ENCODE measurements at regions not wholly inside any gene's neighbourhood (a gene's known extent, or its start where the extent isn't known, plus 50 kb on each side); places are given as distances from the start of the nearest gene placed in this dataset.
"Not testable (repeated sequence)": the region's sequence is repeated elsewhere in the genome, so short reads cannot be mapped to it uniquely, and the experiment has no call there.

DNA sequence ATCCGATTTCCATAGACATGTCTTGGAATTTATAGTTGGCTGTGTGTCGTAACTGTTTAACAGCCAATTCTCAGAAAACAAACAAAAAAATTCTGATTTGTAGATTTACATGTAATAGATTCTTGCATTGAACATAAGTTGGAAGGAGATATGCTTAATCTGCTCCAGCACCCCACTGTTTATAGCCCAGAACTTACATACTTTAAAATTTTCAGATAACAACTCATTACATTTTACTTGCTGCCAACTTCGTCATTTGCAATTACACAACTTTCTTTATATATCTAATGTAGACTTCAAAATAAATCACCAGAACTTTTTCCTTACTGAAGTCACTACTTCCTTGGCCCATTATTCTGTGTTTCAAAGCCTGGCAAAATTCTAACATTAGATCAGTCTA lies 472.3 kb upstream of the EYS start:
- Histone ChIP-seq H3K27me3 (ENCODE audit: control insufficient read depth, insufficient read depth, low read length) (no peaks in the 10 kb centered on the region), H3K4me3 (ENCODE audit: low read depth, low read length) (no peak overlapping the region), H3K36me3 (ENCODE audit: control insufficient read depth, insufficient read depth, low read length) (no peaks in the 10 kb centered on the region)
- no peak for DNase-seq (ENCODE audit: low read depth)
- POLR2A ChIA-PET: no interaction called here
- CTCF ChIA-PET: no interaction called here
- TF ChIP-seq, protein P1, sequence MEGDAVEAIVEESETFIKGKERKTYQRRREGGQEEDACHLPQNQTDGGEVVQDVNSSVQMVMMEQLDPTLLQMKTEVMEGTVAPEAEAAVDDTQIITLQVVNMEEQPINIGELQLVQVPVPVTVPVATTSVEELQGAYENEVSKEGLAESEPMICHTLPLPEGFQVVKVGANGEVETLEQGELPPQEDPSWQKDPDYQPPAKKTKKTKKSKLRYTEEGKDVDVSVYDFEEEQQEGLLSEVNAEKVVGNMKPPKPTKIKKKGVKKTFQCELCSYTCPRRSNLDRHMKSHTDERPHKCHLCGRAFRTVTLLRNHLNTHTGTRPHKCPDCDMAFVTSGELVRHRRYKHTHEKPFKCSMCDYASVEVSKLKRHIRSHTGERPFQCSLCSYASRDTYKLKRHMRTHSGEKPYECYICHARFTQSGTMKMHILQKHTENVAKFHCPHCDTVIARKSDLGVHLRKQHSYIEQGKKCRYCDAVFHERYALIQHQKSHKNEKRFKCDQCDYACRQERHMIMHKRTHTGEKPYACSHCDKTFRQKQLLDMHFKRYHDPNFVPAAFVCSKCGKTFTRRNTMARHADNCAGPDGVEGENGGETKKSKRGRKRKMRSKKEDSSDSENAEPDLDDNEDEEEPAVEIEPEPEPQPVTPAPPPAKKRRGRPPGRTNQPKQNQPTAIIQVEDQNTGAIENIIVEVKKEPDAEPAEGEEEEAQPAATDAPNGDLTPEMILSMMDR (IDR thresholded peaks at IDR 0.05; ENCODE audit: insufficient read depth, low read depth, low read length): no peak

DNA sequence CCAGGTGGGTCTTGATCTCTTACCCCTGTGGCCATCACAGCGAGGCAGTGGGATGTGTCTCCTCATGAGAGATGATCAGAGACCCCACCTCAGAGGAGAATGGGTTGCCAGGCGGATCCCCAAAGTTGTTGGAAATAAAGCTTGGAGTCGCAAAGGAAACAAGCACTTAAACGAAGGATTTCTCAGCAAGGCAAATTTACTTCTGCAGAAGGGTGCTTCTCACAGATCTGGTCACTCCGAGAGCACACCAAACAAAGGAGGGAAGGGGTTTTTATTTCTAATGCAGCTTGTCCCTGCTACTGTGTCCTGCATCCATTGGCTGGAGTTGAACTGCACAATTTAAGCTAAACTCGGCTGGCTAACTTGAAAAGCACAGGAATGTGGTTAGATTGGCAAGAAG lies 466.6 kb upstream of the EYS start:
- TF ChIP-seq, protein P1 (IDR thresholded peaks at IDR 0.05; ENCODE audit: insufficient read depth, low read depth, low read length): no peak
- DNase-seq (ENCODE audit: low read depth): no peak
- ChIA-PET CTCF (no interaction called here), POLR2A (no interaction called here)
- Histone ChIP-seq H3K4me3 (ENCODE audit: low read depth, low read length) (no peak overlapping the region), H3K27me3 (ENCODE audit: control insufficient read depth, insufficient read depth, low read length) (no peaks in the 10 kb centered on the region), H3K36me3 (ENCODE audit: control insufficient read depth, insufficient read depth, low read length) (no peaks in the 10 kb centered on the region)

DNA sequence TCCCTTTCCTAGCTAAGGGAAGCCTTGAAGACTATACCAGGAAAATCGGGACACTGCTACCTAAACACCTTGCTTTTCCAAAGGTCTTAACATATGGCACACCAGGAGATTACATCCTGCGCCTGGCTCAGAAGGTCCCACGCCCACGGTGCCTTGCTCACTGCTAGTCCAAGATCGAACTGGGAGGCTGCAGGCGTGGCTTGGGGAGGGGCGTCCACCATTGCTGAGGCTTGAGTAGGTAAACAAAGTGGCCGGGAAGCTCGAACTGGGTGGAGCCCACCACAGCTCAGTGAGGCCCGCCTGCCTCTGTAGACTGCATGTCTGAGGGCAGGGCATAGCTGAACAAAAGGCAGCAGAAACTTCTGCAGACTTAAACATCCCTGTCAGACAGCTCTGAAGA lies 459.7 kb upstream of the EYS start:
- DNase-seq (ENCODE audit: low read depth); POLR2A ChIA-PET; CTCF ChIA-PET; H3K36me3 ChIP-seq (ENCODE audit: control insufficient read depth, insufficient read depth, low read length); H3K4me3 ChIP-seq (ENCODE audit: low read depth, low read length); H3K27me3 ChIP-seq (ENCODE audit: control insufficient read depth, insufficient read depth, low read length): not testable (repeated sequence)

DNA sequence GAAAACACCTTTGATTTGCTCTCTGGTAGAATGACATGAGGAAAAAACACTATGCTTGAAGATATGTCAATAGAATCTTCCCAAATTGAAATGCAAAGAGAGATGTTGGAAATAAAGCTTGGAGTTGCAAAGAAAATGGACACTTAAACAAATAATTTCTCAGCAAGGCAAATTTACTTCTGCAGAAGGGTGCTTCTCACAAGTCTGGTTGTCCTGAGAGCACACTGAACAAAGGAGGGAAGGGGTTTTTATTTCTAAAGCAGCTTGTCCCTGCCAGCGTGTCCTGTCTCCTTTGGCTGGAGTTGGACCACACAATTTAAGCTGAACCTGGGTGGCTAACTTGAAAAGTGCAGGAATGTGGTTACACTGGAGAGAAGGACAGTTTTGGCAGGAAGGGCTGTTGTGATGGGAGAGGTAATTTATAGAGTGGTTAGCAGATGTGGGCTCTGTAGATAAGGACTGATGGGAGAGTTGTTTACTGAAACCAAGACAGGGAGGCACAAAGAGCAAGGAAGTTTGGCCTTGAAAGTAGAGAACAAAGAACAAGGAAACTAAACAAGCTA lies 454.6 kb upstream of the EYS start:
- no peak overlapping the region for H3K4me3 ChIP-seq (ENCODE audit: low read depth, low read length)
- TF ChIP-seq, protein P1 (IDR thresholded peaks at IDR 0.05; ENCODE audit: insufficient read depth, low read depth, low read length): no peak
- POLR2A ChIA-PET: no interaction called here
- DNase-seq (ENCODE audit: low read depth): no peak
- H3K36me3 ChIP-seq (ENCODE audit: control insufficient read depth, insufficient read depth, low read length): no peaks in the 10 kb centered on the region
- no peaks in the 10 kb centered on the region for H3K27me3 ChIP-seq (ENCODE audit: control insufficient read depth, insufficient read depth, low read length)
- CTCF ChIA-PET: interaction anchor here (0.6 kb wide), 1 partner anchor 1969 kb away, joined by 3 read pairs; no protein-coding TSS in a partner anchor

DNA sequence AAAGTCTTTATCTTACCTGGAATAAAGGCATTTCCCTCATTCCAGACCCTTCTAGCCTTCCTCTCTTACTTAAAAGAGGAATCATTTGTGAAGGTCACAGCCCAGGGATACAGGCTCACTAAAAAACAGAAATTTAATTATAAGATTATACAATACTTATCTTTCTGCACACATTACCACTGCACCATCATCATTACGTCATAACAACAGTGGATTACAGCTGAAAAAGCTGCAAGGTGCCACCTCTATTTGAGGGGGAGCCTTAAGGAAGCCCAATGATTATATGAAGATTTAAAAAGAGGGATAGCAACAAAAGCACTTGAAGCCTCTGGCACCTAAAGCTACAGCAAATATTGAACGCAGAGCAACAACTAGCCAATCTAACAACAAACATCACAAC lies 452.9 kb upstream of the EYS start:
- CTCF ChIA-PET: no interaction called here

DNA sequence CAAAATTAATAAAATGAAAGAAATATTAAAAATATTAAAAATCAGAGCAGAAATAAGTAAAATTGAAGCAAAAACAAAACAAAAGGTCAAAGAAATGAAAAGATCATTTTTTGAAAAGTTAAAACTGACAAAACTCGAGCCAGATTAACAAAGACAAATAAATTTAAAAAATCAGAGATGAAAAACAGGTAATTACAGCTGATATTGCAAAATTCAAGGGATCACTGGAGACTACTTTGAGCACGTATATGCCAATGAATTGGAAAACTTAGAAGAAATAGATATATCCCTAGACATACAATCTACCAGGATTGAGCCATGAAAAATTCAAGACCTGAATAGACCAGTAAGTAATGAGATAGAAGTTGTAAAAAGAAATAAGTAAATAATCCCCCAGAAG lies 446.2 kb upstream of the EYS start:
- TF ChIP-seq, protein P1 (IDR thresholded peaks at IDR 0.05; ENCODE audit: insufficient read depth, low read depth, low read length): no peak
- no peaks in the 10 kb centered on the region for H3K27me3 ChIP-seq (ENCODE audit: control insufficient read depth, insufficient read depth, low read length)
- no peak for DNase-seq (ENCODE audit: low read depth)
- no peak overlapping the region for H3K4me3 ChIP-seq (ENCODE audit: low read depth, low read length)
- ChIA-PET CTCF (no interaction called here), POLR2A (no interaction called here)
- H3K36me3 ChIP-seq (ENCODE audit: control insufficient read depth, insufficient read depth, low read length): no peaks in the 10 kb centered on the region

More for the DNA sequence above, 452.9 kb upstream of the EYS start:
- H3K27me3 ChIP-seq (ENCODE audit: control insufficient read depth, insufficient read depth, low read length): no peaks in the 10 kb centered on the region
- no peaks in the 10 kb centered on the region for H3K36me3 ChIP-seq (ENCODE audit: control insufficient read depth, insufficient read depth, low read length)
- no peak overlapping the region for H3K4me3 ChIP-seq (ENCODE audit: low read depth, low read length)
- POLR2A ChIA-PET: no interaction called here
- TF ChIP-seq, protein P1 (IDR thresholded peaks at IDR 0.05; ENCODE audit: insufficient read depth, low read depth, low read length): no peak
- DNase-seq (ENCODE audit: low read depth): no peak
